ENCODE measurements at regions not wholly inside any gene's neighbourhood (a gene's known extent, or its start where the extent isn't known, plus 50 kb on each side); places are given as distances from the start of the nearest gene placed in this dataset.
"Not testable (repeated sequence)": the region's sequence is repeated elsewhere in the genome, so short reads cannot be mapped to it uniquely, and the experiment has no call there.

- DNase-seq (ENCODE audit: low read depth): no peak
These were observed 204.5 kb upstream of the PRDM1 start for GRCh38 chr6:105881608-105882007.

- DNase-seq (ENCODE audit: low read depth): no peak
These were observed 206.1 kb upstream of the PRDM1 start for GRCh38 chr6:105880030-105880492.

DNA sequence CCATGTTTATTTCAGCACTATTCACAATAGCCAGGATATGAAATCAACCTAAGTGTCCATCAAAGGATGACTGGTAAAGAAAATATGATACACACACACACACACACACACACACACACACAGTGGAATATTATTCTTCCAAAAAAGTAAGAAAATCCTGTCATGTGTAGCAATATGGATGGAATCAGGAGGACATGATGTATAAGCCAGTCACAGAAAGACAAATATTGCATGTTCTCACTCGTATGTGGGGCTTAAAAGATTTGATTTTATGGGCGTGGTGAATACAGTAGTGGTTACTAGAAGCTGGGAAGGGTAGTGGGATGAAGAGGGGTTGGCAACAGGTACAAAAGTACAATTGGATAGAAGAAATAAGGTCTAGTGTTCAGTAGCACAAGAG lies 207.0 kb upstream of the PRDM1 start:
- no peak for DNase-seq (ENCODE audit: low read depth)

GRCh38 chr6:105875974-105876640 lies 210.0 kb upstream of the PRDM1 start:
- no peak for DNase-seq (ENCODE audit: low read depth)

- DNase-seq (ENCODE audit: low read depth): no peak
These were observed 211.1 kb upstream of the PRDM1 start for GRCh38 chr6:105874835-105875626.

GRCh38 chr6:105873799-105874198 lies 212.3 kb upstream of the PRDM1 start:
- DNase-seq (ENCODE audit: low read depth): no peak

- DNase-seq (ENCODE audit: low read depth): no peak
These were observed 212.9 kb upstream of the PRDM1 start for GRCh38 chr6:105873211-105873704.

- no peak for DNase-seq (ENCODE audit: low read depth)
These were observed 213.9 kb upstream of the PRDM1 start for GRCh38 chr6:105872249-105872648.

- no peak for DNase-seq (ENCODE audit: low read depth)
These were observed 214.6 kb upstream of the PRDM1 start for GRCh38 chr6:105871542-105871941.

- DNase-seq (ENCODE audit: low read depth): no peak
These were observed 216.2 kb upstream of the PRDM1 start for GRCh38 chr6:105869835-105870440.

- no peak for DNase-seq (ENCODE audit: low read depth)
These were observed 217.2 kb upstream of the PRDM1 start for GRCh38 chr6:105868823-105869460.

DNA sequence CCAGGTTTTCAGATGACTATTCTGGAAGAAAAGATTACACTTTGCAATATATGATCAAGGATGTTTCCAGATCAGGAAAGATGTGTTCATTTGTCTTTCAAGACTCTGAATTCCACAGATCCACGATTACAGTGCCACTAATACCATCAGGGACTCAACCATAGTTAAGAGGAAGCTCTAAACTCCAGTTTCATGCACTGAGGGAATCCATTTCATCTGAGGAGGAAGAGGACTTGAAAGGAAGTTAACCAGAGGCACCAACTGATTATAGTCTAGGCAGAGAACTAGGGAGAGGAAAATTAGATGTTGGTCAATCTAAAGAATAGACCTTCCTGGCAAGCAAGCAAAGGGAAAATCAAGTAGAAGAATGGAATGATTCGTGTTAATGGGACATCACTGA lies 218.3 kb upstream of the PRDM1 start:
- DNase-seq (ENCODE audit: low read depth): no peak

- DNase-seq (ENCODE audit: low read depth): no peak
These were observed 218.9 kb upstream of the PRDM1 start for GRCh38 chr6:105867277-105867676.

DNA sequence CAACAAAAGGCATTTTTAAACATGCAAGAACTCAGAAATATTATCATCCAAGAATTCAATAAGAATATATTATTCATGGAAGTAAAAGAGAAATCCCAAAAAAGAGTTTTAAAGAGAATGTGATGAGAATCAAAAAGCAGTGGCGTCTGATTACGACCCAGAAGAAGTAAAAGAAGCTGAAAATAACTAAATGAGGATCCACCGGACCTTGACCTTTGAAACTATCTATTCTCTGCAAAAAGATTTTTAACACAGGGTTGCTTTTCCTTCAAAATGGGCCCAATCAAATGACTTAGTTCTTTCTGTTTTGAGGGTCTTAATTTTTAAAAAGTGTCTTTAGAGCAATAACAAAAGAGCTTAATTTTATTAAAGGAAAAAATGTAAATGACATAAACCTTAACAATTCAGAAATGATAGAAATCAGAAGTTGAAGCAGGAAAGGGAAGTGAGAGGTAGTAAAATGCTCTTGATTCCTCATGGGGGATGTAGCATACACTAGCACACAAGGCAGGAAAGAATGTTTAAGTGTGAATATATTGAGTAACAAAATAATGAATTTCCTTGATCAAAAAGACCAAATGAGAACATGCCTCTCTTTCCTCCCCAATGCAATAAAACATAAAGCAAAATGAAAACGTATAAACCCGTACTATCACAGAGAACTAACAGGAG lies 223.1 kb upstream of the PRDM1 start:
- no peak for DNase-seq (ENCODE audit: low read depth)

- DNase-seq (ENCODE audit: low read depth): not testable (repeated sequence)
These were observed 225.2 kb upstream of the PRDM1 start for GRCh38 chr6:105860927-105861326.

GRCh38 chr6:105859457-105859856 lies 226.7 kb upstream of the PRDM1 start:
- DNase-seq (ENCODE audit: low read depth): no peak

- DNase-seq (ENCODE audit: low read depth): not testable (repeated sequence)
These were observed 227.5 kb upstream of the PRDM1 start for GRCh38 chr6:105858639-105859038.

DNA sequence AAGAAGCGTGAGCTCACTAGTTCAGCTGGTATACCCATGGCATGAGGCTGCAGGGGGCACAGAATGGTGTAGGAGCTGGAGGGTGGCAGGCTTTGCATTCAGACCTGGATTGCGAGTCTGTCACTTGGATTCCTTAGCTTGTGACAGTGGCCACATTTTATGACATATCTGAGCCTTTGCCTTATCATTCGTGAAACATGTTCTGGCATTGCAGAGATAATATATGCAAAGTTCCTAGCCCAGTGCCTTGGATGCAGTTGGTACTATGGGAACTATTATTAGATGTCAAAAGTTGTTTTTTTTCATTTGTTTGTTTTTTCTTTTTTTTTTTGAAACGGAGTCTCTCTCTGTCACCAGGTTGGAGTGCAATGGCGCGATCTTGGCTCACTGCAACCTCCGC lies 230.7 kb upstream of the PRDM1 start:
- DNase-seq (ENCODE audit: low read depth): no peak

DNA sequence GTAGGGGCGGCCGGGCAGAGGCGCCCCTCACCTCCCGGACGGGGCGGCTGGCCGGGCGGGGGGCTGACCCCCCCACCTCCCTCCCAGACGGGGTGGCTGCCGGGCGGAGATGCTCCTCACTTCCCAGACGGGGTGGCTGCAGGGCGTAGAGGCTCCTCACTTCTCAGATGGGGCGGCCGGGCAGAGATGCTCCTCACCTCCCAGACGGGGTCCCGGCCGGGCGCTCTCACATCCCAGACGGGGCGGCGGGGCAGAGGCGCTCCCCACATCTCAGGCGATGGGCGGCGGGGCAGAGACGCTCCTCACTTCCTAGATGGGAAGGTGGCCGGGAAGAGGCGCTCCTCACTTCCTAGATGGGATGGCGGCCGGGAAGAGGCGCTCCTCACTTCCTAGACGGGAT lies 232.2 kb upstream of the PRDM1 start:
- DNase-seq (ENCODE audit: low read depth): not testable (repeated sequence)

GRCh38 chr6:105851606-105852005 lies 234.5 kb upstream of the PRDM1 start:
- DNase-seq (ENCODE audit: low read depth): no peak

DNA sequence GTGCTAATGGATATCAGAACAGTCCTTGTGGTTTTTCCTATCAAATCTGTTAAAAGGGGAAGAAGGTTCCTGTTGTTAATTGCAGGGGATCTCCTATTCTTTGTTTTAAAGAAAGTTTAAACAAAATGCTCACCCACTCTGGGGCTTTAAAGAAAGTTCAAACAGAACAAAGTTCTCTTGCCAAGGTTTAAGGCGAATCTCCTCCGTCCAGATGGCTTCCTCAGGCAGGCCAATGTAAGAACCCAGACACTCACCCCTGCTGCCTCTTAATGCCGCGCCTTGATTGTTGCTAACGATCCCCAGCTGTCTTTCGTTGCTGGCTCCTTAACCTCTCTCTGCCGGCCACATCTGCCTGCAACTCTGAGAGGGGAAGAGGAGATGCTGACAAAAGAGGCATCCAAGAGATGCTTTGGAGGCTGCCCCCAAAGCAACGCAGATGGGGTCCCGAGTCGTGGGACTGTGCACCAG lies 235.0 kb upstream of the PRDM1 start:
- no peak for DNase-seq (ENCODE audit: low read depth)
